ENCODE measurements at regions not wholly inside any gene's neighbourhood (a gene's known extent, or its start where the extent isn't known, plus 50 kb on each side); places are given as distances from the start of the nearest gene placed in this dataset.
"Not testable (repeated sequence)": the region's sequence is repeated elsewhere in the genome, so short reads cannot be mapped to it uniquely, and the experiment has no call there.

GRCh38 chr3:158026236-158026635, 80.0 kb downstream of the SHOX2 start:
- H3K27ac ChIP-seq: no peak overlapping the region
- H3K4me3 ChIP-seq: no peak overlapping the region

GRCh38 chr3:158019897-158020296, 86.3 kb downstream of the SHOX2 start:
- H3K4me3 ChIP-seq, H3K27ac ChIP-seq: not testable (repeated sequence)

DNA sequence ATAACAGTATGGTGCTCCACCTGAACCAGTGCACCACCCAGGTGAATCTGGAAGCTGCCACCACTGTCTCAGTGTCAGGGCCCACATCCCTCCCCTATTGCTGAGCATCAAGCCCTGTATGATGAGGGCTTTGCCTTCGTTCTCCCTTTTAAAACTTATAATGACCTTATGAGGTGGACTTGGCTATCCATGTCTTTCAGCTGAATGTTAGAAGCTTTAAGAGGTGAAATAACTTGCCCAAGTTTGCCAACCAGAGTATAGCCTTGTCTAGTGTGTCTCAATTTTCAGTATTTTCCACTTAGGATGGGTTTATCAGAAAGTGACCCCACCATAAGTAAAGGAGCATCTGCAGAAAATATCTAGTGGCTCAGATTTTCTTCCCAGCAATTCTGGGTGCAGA, 87.8 kb downstream of the SHOX2 start:
- Histone ChIP-seq H3K27ac (no peak overlapping the region), H3K4me3 (no peak overlapping the region)

GRCh38 chr3:158012901-158013300, 93.3 kb downstream of the SHOX2 start:
- no peak overlapping the region for H3K4me3 ChIP-seq
- H3K27ac ChIP-seq: no peak overlapping the region

- Histone ChIP-seq H3K27ac (no peak overlapping the region), H3K4me3 (no peak overlapping the region)
Observed at GRCh38 chr3:158005391-158006100, 100.7 kb downstream of the SHOX2 start.

- H3K4me3 ChIP-seq: no peak overlapping the region
- no peak overlapping the region for H3K27ac ChIP-seq
Observed at GRCh38 chr3:157999246-157999645, 107.0 kb downstream of the SHOX2 start.

DNA sequence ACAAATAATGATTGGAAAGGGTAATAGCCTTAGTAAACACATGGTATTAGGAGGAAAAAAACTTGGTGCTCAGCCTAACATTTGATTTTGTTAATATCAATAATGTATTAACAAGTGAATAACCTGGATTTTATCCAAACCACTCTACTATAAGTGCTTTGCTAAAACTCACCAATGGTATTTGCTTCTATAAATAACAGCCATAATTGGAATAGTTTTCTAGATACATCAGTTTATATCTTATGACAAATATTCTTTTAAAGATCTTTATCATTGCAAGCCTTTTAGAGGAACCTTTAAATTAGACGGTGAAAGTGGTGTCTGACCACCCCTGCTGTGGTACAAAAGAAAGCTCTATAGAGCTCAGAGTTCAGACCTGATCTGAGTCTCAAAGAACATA, 123.9 kb downstream of the SHOX2 start:
- Histone ChIP-seq H3K4me3 (no peak overlapping the region), H3K27ac (no peak overlapping the region)

DNA sequence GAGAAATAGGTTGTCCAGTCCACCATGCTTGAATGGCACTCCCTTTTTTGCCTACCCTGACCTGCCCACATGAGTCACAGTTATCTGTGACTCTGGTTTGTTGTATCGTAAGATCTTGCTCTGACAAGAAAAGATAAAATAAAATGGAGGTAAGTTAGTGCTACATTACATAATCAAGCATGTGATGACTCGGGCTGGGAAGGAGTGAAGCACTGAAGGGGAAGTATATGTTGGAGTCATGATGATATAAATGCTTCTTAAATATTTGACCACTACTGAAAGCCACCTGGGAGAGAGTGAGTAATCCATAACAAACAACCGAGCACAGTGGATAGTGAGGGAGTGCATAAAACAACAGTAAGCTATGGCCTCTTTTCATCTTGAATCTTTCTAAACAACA, 124.4 kb downstream of the SHOX2 start:
- H3K4me3 ChIP-seq: no peak overlapping the region
- no peak overlapping the region for H3K27ac ChIP-seq

DNA sequence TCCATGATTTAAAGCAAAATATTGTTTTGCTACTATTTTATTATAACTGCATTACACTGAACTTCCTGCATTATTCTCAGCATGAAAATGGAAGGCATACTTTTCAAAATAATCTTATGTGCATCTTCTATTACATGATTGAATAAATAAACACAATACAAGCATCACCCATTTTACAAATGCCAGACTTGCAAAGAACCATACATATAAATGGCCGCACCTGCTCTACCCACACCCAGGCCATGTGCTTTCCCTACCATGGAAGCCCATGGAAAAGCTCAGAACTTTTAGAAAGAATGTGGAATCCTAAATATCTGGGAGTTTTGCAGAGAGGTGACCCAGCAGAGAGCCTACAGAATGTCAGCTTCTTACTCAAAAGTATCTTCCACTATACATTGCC, 127.2 kb downstream of the SHOX2 start:
- no peak overlapping the region for H3K4me3 ChIP-seq
- no peak overlapping the region for H3K27ac ChIP-seq

- Histone ChIP-seq H3K27ac (no peak overlapping the region), H3K4me3 (no peak overlapping the region)
Observed at GRCh38 chr3:157961665-157962064, 144.6 kb downstream of the SHOX2 start.

- H3K4me3 ChIP-seq: no peak overlapping the region
Observed at GRCh38 chr3:157958457-157958856, 147.8 kb downstream of the SHOX2 start.

GRCh38 chr3:157956850-157957249, 149.4 kb downstream of the SHOX2 start:
- Histone ChIP-seq H3K27ac (no peak overlapping the region), H3K4me3 (no peak overlapping the region)

More at GRCh38 chr3:157958457-157958856, 147.8 kb downstream of the SHOX2 start:
- no peak overlapping the region for H3K27ac ChIP-seq

DNA sequence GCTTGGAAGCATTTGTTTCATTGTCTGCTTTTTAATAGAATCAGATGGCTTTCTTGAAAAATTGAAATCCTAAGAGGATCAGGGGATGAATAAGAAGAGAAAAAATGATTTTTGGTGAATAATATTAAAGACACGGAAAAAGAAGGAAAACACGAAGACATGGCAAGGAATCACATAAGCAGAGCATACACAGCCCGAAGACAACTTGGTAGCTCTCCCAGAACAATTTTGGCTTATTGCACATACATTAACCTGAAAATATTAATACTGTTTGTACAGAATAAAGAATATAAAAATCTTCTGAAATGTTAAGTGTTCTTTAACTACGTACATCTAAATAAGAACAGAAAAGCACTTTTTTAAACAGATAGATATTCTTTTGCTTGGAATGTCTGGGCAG, 150.0 kb downstream of the SHOX2 start:
- H3K27ac ChIP-seq: no peak overlapping the region

GRCh38 chr3:157953565-157953964, 152.7 kb downstream of the SHOX2 start:
- no peak overlapping the region for H3K27ac ChIP-seq

More for the DNA sequence above, 150.0 kb downstream of the SHOX2 start:
- no peak overlapping the region for H3K4me3 ChIP-seq

GRCh38 chr3:157948605-157949383, 157.4 kb downstream of the SHOX2 start:
- H3K27ac ChIP-seq: no peak overlapping the region
- H3K4me3 ChIP-seq: no peak overlapping the region

More at GRCh38 chr3:157953565-157953964, 152.7 kb downstream of the SHOX2 start:
- no peak overlapping the region for H3K4me3 ChIP-seq

GRCh38 chr3:157939166-157939565, 167.1 kb downstream of the SHOX2 start:
- Histone ChIP-seq H3K4me3 (no peak overlapping the region), H3K27ac (no peak overlapping the region)

DNA sequence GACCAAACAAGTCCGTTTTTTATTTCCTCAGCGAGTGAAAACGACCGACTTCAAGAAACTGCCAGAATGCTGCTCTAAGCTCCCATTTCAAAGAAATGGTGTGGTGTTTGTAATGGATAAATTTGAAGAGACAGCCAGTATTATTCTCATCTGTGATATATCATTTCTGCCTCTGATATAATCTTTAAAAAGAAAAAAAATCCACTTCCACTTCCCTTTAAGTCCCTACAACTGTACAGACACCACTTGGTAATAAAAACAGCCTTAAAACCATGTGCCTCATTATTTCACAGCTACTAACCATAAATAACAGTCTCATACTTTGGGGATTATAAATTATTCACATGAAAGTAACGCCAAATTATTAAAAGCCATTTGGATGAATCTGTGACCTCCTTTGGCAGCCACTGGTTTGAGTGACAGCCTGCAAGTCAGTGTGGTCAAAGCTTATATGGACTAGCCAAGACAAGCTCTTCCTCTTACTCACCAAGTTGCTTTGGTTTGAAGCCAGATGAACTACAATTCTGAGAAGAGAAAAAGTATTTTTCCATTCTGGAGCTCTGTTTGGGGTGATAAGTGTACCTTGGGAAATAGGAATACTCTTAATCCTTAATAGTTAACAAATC, 168.0 kb downstream of the SHOX2 start:
- H3K4me3 ChIP-seq: no peak overlapping the region
- no peak overlapping the region for H3K27ac ChIP-seq

DNA sequence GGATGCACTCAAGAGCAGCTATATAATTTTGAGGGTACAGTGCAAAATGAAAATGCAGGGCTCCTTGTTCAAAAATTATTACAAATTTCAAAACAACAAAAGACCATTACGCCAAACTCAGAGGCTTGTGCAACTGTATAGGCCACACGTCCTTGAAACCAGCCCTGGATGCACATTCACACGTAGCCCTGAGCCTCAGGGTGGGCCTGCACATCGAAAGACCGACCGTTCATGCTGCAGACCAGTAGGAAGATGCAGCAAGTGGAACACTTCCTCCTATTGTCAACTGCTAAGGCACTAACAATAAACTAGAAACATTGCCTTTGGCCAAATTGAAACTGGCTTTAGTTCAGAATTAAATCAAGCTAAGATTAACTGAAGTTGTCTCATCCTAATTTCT, 174.7 kb downstream of the SHOX2 start:
- Histone ChIP-seq H3K4me3 (no peak overlapping the region), H3K27ac (no peak overlapping the region)

GRCh38 chr3:157930000-157930780, 176.0 kb downstream of the SHOX2 start:
- Histone ChIP-seq H3K4me3 (no peak overlapping the region), H3K27ac (no peak overlapping the region)

DNA sequence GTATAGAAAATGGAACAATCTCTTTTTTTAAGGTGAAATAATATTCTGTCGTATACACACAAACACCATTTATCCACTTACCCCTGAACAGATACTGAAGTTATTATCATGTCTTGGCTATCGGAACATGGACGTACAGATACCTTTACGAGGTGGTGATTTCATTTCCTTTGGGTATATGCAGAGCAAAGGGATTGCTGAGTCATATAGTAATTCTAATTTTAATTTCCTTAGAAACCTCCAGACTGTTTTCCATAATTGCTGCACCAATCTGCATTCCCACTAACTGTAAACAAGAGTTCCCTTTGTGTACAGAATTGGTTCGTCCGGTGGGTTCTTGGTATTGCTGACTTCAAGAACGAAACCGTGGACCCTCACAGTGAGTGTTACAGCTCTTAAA, 179.4 kb downstream of the SHOX2 start:
- H3K27ac ChIP-seq: no peak overlapping the region
- no peak overlapping the region for H3K4me3 ChIP-seq
